ENCODE measurements at regions not wholly inside any gene's neighbourhood (a gene's known extent, or its start where the extent isn't known, plus 50 kb on each side); places are given as distances from the start of the nearest gene placed in this dataset.

DNA sequence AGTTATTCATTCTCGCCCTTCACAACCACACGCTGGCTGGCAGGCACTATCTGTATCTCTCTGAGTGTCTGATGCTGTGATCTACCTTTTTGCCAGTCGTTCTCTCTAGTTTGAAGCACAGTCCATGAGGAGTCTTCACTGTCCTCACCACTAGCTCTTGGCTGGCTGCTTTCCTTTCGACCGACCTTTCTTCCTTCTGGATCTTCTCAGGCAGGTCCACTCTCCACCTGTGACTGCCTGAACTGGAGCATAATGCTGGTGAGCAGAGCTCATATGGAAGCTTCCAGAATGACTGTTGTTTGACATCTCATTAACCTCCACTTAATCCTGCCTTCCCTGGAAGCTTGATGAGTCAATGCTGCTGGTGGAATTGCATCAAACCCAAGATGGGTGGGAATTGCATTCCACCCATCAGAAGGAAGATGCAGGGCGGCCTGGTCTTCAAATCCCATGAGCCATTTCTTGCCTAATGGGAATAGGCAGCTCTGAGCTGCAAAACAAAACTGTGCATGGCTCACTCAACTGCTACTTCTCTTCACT lies 283.5 kb upstream of the HDAC4 start:
- peaks cover 0 to 32% of the 10 kb centered on the region in 2 experiments for H3K27me3 ChIP-seq (replicated peaks in 1 of 2; ENCODE audit: control insufficient read depth in 2 of 2, extremely low read depth in 1 of 2, insufficient read depth in 2 of 2, low read length in 1 of 2)
- ChIA-PET CTCF (no interaction called here), POLR2A (no interaction called here)
- no peak for ATAC-seq (replicated peaks in 1 of 4)
- H3K9me3 ChIP-seq = no peaks in the 10 kb centered on the region
- Mint-ChIP-seq H3K4me3 (no peak overlapping the region), H3K9me3 (peaks cover 5 to 11% (median 6%) of the 10 kb centered on the region in 3 donors), H3K27me3 (peaks cover 30 to 35% of the 10 kb centered on the region in 2 donors), H3K4me1 (no peaks in the 10 kb centered on the region), H3K36me3 (no peaks in the 10 kb centered on the region), H3K27ac (no peak overlapping the region)
- H3K36me3 ChIP-seq (ENCODE audit: control insufficient read depth in 2 of 2, extremely low read depth in 1 of 2, insufficient read depth in 1 of 2, low read length in 1 of 2) = peaks cover 0 to 4% of the 10 kb centered on the region in 2 donors
- no peak overlapping the region for H3K27ac ChIP-seq (ENCODE audit: low read length)
- peak in 1 of 35 experiments; percentile 17 for DNase-seq
- 69% methylated on average over 6 of the region's 6 CpGs for WGBS (ENCODE audit: insufficient coverage)
- H3K4me1 ChIP-seq (ENCODE audit: control insufficient read depth in 1 of 2, extremely low read depth in 1 of 2, insufficient read depth in 2 of 2, low read length in 2 of 2) = no peaks in the 10 kb centered on the region
- no peak overlapping the region for H3K4me3 ChIP-seq (ENCODE audit: control insufficient read depth in 1 of 2, extremely low read depth in 1 of 2, low read length in 1 of 2)

DNA sequence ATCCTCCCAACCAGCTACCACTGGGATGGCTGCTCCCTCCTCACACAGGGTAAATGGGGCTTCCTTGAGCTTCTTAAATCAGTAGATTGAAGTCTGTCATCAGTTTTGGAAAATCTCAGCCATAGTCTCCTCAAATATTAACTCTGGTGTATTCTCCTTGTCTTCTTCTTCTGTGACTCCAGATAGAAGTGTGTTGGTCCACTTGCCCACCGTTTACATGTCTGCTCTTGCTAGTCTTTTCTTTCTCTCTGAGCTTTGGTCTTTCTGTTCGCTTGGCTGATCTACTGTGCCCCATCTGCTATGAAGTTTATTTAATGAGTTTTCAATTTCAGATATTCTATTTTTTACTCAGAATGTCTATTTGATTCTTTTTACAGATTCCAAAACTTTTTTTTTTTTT lies 281.7 kb upstream of the HDAC4 start:
- no peak overlapping the region for H3K4me3 ChIP-seq (ENCODE audit: control insufficient read depth in 1 of 2, extremely low read depth in 1 of 2, low read length in 1 of 2)
- CTCF ChIA-PET = no interaction called here
- Mint-ChIP-seq H3K9me3 (peaks cover 5 to 11% (median 6%) of the 10 kb centered on the region in 3 donors), H3K4me1 (no peaks in the 10 kb centered on the region), H3K27me3 (peaks cover 29 to 30% of the 10 kb centered on the region in 2 donors), H3K27ac (no peak overlapping the region), H3K4me3 (no peak overlapping the region), H3K36me3 (no peaks in the 10 kb centered on the region)
- H3K4me1 ChIP-seq (ENCODE audit: control insufficient read depth in 1 of 2, extremely low read depth in 1 of 2, insufficient read depth in 2 of 2, low read length in 2 of 2) = no peaks in the 10 kb centered on the region
- ATAC-seq (replicated peaks in 1 of 4) (no peak), DNase-seq (no peak)
- H3K27ac ChIP-seq (ENCODE audit: low read length) = no peak overlapping the region
- peaks cover 0 to 4% of the 10 kb centered on the region in 2 donors for H3K36me3 ChIP-seq (ENCODE audit: control insufficient read depth in 2 of 2, extremely low read depth in 1 of 2, insufficient read depth in 1 of 2, low read length in 1 of 2)
- WGBS (ENCODE audit: insufficient coverage) = 83% methylated on average over 1 of the region's 2 CpGs
- H3K9me3 ChIP-seq = no peaks in the 10 kb centered on the region
- H3K27me3 ChIP-seq (replicated peaks in 1 of 2; ENCODE audit: control insufficient read depth in 2 of 2, extremely low read depth in 1 of 2, insufficient read depth in 2 of 2, low read length in 1 of 2) = peaks cover 0 to 30% of the 10 kb centered on the region in 2 experiments
- POLR2A ChIA-PET = no interaction called here

DNA sequence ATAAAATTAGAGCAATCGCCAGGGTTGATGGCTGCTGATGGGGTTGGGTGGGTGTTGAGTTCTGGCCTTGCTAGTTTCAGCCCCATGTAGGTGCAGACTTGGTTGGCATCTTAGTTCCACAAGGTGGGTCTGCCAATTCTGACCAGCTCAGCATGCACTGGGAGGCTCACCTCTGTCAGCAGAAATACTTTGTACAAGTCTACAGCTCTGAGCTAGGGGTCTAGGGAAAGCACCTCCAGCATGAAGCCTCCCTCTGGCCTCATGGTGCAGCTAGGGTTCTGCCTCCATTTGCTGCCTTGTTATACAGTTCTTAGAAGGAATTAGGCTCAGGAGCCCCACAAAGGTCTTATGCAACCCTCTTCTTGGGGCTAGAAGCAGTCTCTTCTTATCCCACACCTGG lies 278.9 kb upstream of the HDAC4 start:
- H3K27me3 Mint-ChIP-seq = peaks cover 21 to 22% of the 10 kb centered on the region in 2 donors
- H3K4me3 Mint-ChIP-seq = no peak overlapping the region
- H3K27ac ChIP-seq (ENCODE audit: low read length) = no peak overlapping the region
- H3K4me1 Mint-ChIP-seq = no peaks in the 10 kb centered on the region
- no peak overlapping the region for H3K4me3 ChIP-seq (ENCODE audit: control insufficient read depth in 1 of 2, extremely low read depth in 1 of 2, low read length in 1 of 2)
- WGBS (ENCODE audit: insufficient coverage) = 100% methylated on average over 1 of the region's 1 CpG
- no peak overlapping the region for H3K27ac Mint-ChIP-seq
- peaks cover 0 to 23% of the 10 kb centered on the region in 2 experiments for H3K27me3 ChIP-seq (replicated peaks in 1 of 2; ENCODE audit: control insufficient read depth in 2 of 2, extremely low read depth in 1 of 2, insufficient read depth in 2 of 2, low read length in 1 of 2)
- no peak for ATAC-seq (replicated peaks in 1 of 4)
- H3K36me3 ChIP-seq (ENCODE audit: control insufficient read depth in 2 of 2, extremely low read depth in 1 of 2, insufficient read depth in 1 of 2, low read length in 1 of 2) = peaks cover 0 to 4% of the 10 kb centered on the region in 2 donors
- CTCF ChIA-PET = no interaction called here
- H3K36me3 Mint-ChIP-seq = no peaks in the 10 kb centered on the region
- H3K9me3 ChIP-seq = no peaks in the 10 kb centered on the region
- POLR2A ChIA-PET = no interaction called here
- no peaks in the 10 kb centered on the region for H3K4me1 ChIP-seq (ENCODE audit: control insufficient read depth in 1 of 2, extremely low read depth in 1 of 2, insufficient read depth in 2 of 2, low read length in 2 of 2)
- DNase-seq = peak in 1 of 35 experiments; percentile 9
- H3K9me3 Mint-ChIP-seq = peaks cover 5 to 11% (median 6%) of the 10 kb centered on the region in 3 donors

DNA sequence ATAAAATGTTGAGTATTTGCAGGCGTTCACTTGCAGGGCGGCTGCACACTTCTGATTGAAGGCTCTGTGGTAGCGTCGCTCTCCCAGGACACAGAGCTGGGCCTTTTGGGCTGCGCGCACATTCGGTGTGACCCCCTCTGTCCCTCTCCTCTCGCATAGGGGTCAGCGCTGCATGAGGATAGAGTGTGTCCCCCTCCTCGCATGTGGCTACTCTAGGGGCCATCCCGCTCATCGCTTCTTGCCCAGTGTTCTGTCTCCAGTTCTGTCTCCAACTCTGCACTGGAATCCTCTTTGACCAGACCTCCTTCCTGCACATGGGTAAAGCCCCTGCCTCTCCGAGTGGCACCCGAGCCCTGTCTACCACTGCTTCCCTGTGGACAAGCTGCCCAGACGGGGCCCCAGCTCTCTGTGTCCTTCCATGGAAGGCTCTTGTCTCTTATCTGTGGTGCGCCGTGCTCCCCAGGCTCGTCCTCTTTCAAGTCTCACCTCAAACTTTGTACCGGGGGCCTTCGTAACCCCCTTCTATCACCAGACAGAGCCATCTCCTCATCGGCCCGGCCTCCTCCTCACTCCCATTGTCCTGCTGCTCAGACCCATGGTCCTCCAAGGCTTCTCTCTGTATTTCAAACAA lies 278.0 kb upstream of the HDAC4 start:
- CTCF ChIA-PET = no interaction called here
- H3K9me3 Mint-ChIP-seq = peaks cover 5 to 11% (median 6%) of the 10 kb centered on the region in 3 donors
- peaks cover 0 to 15% of the 10 kb centered on the region in 2 experiments for H3K27me3 ChIP-seq (replicated peaks in 1 of 2; ENCODE audit: control insufficient read depth in 2 of 2, extremely low read depth in 1 of 2, insufficient read depth in 2 of 2, low read length in 1 of 2)
- no peak overlapping the region for H3K4me3 ChIP-seq (ENCODE audit: control insufficient read depth in 1 of 2, extremely low read depth in 1 of 2, low read length in 1 of 2)
- no peak overlapping the region for H3K4me3 Mint-ChIP-seq
- H3K4me1 Mint-ChIP-seq = no peaks in the 10 kb centered on the region
- no peaks in the 10 kb centered on the region for H3K36me3 Mint-ChIP-seq
- no peak for ATAC-seq (replicated peaks in 1 of 4)
- no peaks in the 10 kb centered on the region for H3K4me1 ChIP-seq (ENCODE audit: control insufficient read depth in 1 of 2, extremely low read depth in 1 of 2, insufficient read depth in 2 of 2, low read length in 2 of 2)
- H3K27ac ChIP-seq (ENCODE audit: low read length) = no peak overlapping the region
- peak in 1 of 35 experiments; percentile 14 for DNase-seq
- no peak overlapping the region for H3K27ac Mint-ChIP-seq
- 91% methylated on average over 22 of the region's 22 CpGs for WGBS (ENCODE audit: insufficient coverage)
- H3K27me3 Mint-ChIP-seq = peaks cover 13% of the 10 kb centered on the region in 2 donors
- no peaks in the 10 kb centered on the region for H3K9me3 ChIP-seq
- peaks cover 0 to 4% of the 10 kb centered on the region in 2 donors for H3K36me3 ChIP-seq (ENCODE audit: control insufficient read depth in 2 of 2, extremely low read depth in 1 of 2, insufficient read depth in 1 of 2, low read length in 1 of 2)
- POLR2A ChIA-PET = no interaction called here

DNA sequence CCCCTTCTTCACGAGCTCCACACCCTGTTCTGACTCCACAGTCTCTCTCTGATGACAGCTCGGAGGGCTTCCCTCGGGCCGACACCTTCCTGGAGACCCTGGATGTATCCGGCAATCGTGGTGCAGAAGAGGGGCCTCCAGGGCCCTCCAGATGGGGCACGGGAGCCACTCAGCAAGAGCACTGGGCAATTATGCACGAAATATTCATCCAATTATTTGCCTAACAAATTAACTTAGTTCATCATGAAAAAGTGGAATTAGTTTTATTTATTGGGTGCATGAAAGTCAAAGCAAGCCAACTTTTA lies 277.3 kb upstream of the HDAC4 start:
- Mint-ChIP-seq H3K36me3 (no peaks in the 10 kb centered on the region), H3K27me3 (peaks cover 10% of the 10 kb centered on the region in 2 donors), H3K4me3 (no peak overlapping the region), H3K4me1 (no peaks in the 10 kb centered on the region), H3K27ac (no peak overlapping the region), H3K9me3 (peaks cover 5 to 11% (median 6%) of the 10 kb centered on the region in 3 donors)
- H3K4me1 ChIP-seq (ENCODE audit: control insufficient read depth in 1 of 2, extremely low read depth in 1 of 2, insufficient read depth in 2 of 2, low read length in 2 of 2) = no peaks in the 10 kb centered on the region
- peaks cover 0 to 4% of the 10 kb centered on the region in 2 donors for H3K36me3 ChIP-seq (ENCODE audit: control insufficient read depth in 2 of 2, extremely low read depth in 1 of 2, insufficient read depth in 1 of 2, low read length in 1 of 2)
- ATAC-seq (replicated peaks in 1 of 4) (no peak), DNase-seq (no peak)
- ChIA-PET POLR2A (no interaction called here), CTCF (no interaction called here)
- no peak overlapping the region for H3K27ac ChIP-seq (ENCODE audit: low read length)
- 70% methylated on average over 4 of the region's 8 CpGs for WGBS (ENCODE audit: insufficient coverage)
- H3K4me3 ChIP-seq (ENCODE audit: control insufficient read depth in 1 of 2, extremely low read depth in 1 of 2, low read length in 1 of 2) = no peak overlapping the region
- no peaks in the 10 kb centered on the region for H3K9me3 ChIP-seq
- H3K27me3 ChIP-seq (replicated peaks in 1 of 2; ENCODE audit: control insufficient read depth in 2 of 2, extremely low read depth in 1 of 2, insufficient read depth in 2 of 2, low read length in 1 of 2) = peaks cover 0 to 11% of the 10 kb centered on the region in 2 experiments

DNA sequence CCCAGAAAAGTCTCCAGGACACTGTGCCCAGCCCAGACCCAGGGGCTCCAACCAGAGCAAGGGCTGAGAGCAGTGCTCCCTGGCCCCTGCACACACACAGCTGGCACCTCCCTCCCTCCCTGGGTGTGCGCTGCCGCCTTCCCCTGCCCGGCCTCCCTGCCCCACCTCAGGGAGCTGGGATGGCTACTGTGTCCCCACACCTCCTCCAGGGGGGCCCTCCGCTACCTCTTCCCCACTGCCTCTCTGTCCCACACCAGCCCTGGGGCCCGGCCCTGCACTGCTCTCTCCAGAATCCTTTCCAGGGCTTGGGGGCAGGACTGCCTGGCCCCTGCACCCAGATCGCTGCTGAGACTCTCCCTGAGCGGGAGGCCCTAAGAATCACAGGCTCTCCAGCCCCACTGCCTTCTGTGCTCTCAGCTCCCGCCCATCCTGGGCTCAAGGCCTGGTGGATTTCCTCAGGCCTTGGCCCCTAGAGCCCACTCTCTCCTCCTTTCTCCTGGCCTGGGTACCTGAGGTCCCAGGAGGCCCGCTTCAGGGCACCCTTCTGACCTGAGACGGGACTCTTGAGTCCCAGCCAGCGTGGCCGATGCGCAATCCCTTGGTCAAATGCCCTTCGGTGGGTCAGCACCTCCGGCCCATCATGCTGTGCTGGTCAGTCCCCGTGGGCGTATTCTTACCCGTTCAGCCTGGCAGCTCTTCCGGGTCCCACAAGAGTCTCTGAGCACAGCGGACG lies 276.8 kb upstream of the HDAC4 start:
- DNase-seq (peak in 1 of 35 experiments; percentile 11), ATAC-seq (replicated peaks in 1 of 4) (no peak)
- H3K4me3 Mint-ChIP-seq = no peak overlapping the region
- H3K36me3 Mint-ChIP-seq = no peaks in the 10 kb centered on the region
- Histone ChIP-seq H3K9me3 (no peaks in the 10 kb centered on the region), H3K4me1 (ENCODE audit: control insufficient read depth in 1 of 2, extremely low read depth in 1 of 2, insufficient read depth in 2 of 2, low read length in 2 of 2) (no peaks in the 10 kb centered on the region), H3K36me3 (ENCODE audit: control insufficient read depth in 2 of 2, extremely low read depth in 1 of 2, insufficient read depth in 1 of 2, low read length in 1 of 2) (no peaks in the 10 kb centered on the region), H3K4me3 (ENCODE audit: control insufficient read depth in 1 of 2, extremely low read depth in 1 of 2, low read length in 1 of 2) (no peak overlapping the region), H3K27me3 (replicated peaks in 1 of 2; ENCODE audit: control insufficient read depth in 2 of 2, extremely low read depth in 1 of 2, insufficient read depth in 2 of 2, low read length in 1 of 2) (peaks cover 0 to 10% of the 10 kb centered on the region in 2 experiments), H3K27ac (ENCODE audit: low read length) (no peak overlapping the region)
- POLR2A ChIA-PET = interaction anchor here in 1 of 2 donors (0.6 kb wide), 1 partner anchor 382 kb away, joined by 5 read pairs; no protein-coding TSS in a partner anchor
- H3K27ac Mint-ChIP-seq = no peak overlapping the region
- 89% methylated on average over 21 of the region's 21 CpGs for WGBS (ENCODE audit: insufficient coverage)
- H3K27me3 Mint-ChIP-seq = peaks cover 6 to 7% of the 10 kb centered on the region in 2 donors
- no peaks in the 10 kb centered on the region for H3K4me1 Mint-ChIP-seq
- CTCF ChIA-PET = no interaction called here
- H3K9me3 Mint-ChIP-seq = peaks cover under 1 to 7% (median 3%) of the 10 kb centered on the region in 3 donors
